Prostate gland (tissue), 2 donors: ENCODE measurements at regions not wholly inside any gene's neighbourhood (a gene's known extent, or its start where the extent isn't known, plus 50 kb on each side); places are given as distances from the start of the nearest gene placed in this dataset.

Experiments
- POLR2A ChIP-seq: fragments of 450-650 bp; IDR thresholded peaks from one replicate; pipeline ENCODE4 v1.6.1; 2016; ENCODE audit warnings: antibody characterized with exemption, mild to moderate bottlenecking
- TF ChIP-seq, protein P1 (sequence below), 4 experiments: fragments of 200-600 bp in 2 of 4; fragments of 450-650 bp in 2 of 4; sonication (generic) in 2 of 4; IDR thresholded peaks; 1 replicate in 3 of 4; 2 replicates in 1 of 4; pipeline ENCODE4 v1.5.1; 2016 to 2019; ENCODE audit warnings: antibody characterized with exemption in 4 of 4, mild to moderate bottlenecking in 2 of 4, moderate library complexity in 2 of 4

DNA sequence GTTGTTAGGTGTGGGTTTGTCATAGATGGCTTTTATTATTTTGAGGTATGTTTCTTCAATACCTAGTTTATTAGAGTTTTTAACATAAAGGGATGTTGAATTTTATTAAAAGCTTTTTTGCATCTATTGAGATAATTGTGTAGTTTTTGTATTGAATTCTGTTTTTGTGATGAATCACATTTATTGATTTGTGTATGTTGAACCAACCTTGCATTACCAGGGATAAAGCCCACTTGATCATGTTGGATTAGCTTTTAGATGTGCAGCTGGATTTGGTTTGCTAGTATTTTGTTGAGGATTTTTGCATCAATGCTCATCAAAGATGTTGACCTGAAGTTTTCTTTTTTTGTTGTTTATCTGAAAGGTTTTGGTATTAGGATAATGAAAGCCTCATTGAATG is 328.2 kb downstream of the ADCYAP1 start:
- TF ChIP-seq, protein P1, sequence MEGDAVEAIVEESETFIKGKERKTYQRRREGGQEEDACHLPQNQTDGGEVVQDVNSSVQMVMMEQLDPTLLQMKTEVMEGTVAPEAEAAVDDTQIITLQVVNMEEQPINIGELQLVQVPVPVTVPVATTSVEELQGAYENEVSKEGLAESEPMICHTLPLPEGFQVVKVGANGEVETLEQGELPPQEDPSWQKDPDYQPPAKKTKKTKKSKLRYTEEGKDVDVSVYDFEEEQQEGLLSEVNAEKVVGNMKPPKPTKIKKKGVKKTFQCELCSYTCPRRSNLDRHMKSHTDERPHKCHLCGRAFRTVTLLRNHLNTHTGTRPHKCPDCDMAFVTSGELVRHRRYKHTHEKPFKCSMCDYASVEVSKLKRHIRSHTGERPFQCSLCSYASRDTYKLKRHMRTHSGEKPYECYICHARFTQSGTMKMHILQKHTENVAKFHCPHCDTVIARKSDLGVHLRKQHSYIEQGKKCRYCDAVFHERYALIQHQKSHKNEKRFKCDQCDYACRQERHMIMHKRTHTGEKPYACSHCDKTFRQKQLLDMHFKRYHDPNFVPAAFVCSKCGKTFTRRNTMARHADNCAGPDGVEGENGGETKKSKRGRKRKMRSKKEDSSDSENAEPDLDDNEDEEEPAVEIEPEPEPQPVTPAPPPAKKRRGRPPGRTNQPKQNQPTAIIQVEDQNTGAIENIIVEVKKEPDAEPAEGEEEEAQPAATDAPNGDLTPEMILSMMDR (IDR thresholded peaks at IDR 0.05) = no peak
- TF ChIP-seq POLR2A = no peak
